ENCODE measurements at regions not wholly inside any gene's neighbourhood (a gene's known extent, or its start where the extent isn't known, plus 50 kb on each side); places are given as distances from the start of the nearest gene placed in this dataset.

DNA sequence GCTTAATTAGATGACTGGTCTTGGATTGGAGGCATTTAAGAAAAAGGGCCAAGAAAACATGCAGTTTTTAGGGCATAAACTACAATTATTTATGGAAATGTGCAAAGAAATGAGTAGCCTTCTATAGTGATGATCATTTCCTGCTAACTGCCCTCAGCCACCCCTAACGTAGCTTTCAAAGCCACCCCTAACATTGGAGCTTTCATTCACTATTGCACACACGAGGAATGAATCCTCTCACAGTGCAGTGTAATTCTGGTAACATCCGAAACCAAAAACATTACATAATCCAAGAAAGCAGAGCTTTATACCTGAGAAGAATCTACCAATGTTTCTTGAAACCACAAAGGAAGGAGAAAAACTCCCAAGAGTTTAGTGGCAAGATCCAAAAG, 1003.6 kb downstream of the TMEM121 start:
- H2BK15ac ChIP-seq (ENCODE audit: low read length) = no peak overlapping the region
- H3K4me3 ChIP-seq (ENCODE audit: extremely low read depth in 1 of 4, insufficient read depth in 2 of 4, low read depth in 3 of 4, low read length in 4 of 4) = no peak overlapping the region
- H2BK120ac ChIP-seq (replicated peaks; ENCODE audit: low read depth, low read length) = no peak overlapping the region
- ChIA-PET POLR2A (ENCODE audit: partially characterized antibody) (no interaction called here), CTCF (ENCODE audit: partially characterized antibody) (interaction anchor here (1.0 to 1.6 kb wide), 4 partner anchors 11 to 32 kb away, joined by 3 to 5 read pairs (median 3); no protein-coding TSS in a partner anchor)
- H3K27ac ChIP-seq (ENCODE audit: low read depth, low read length) = no peak overlapping the region
- no peak overlapping the region for H3K4ac ChIP-seq (replicated peaks; ENCODE audit: insufficient read length, low read depth, low read length)
- 81% methylated on average over 3 of the region's 3 CpGs; no CpG with 5 or more reads in 1 of the 2 experiments for WGBS, 2 experiments (ENCODE audit: extremely low coverage in 1 of 2, insufficient coverage in 1 of 2, insufficient read length in 1 of 2, insufficient replicate concordance in 2 of 2, low coverage in 1 of 2, low lambda C conversion rate in 2 of 2, missing lambda C conversion rate in 1 of 2)
- no peak overlapping the region for H4K5ac ChIP-seq (ENCODE audit: insufficient read length, low read depth, low read length)
- no peak for DNase-seq (ENCODE audit: low read depth in 1 of 2, low spot score in 2 of 2)
- H3K9ac ChIP-seq (replicated peaks in 1 of 4; ENCODE audit: extremely low read depth in 1 of 4, low read depth in 3 of 4, low read length in 3 of 4) = no peak overlapping the region
- H3K14ac ChIP-seq (ENCODE audit: insufficient read length) = no peak overlapping the region
- H3K23ac ChIP-seq (ENCODE audit: insufficient read length) = no peak overlapping the region
- no peaks in the 10 kb centered on the region for H3K4me1 ChIP-seq (replicated peaks in 1 of 4; ENCODE audit: control insufficient read depth in 3 of 4, insufficient read depth in 4 of 4, low read length in 3 of 4)
- no peak overlapping the region for H3K18ac ChIP-seq (ENCODE audit: extremely low read depth, low read length)
- no peak overlapping the region for H4K91ac ChIP-seq (replicated peaks; ENCODE audit: insufficient read length, low read length)
- H3K27me3 ChIP-seq (replicated peaks in 1 of 4; ENCODE audit: control insufficient read depth in 3 of 4, extremely low read depth in 1 of 4, insufficient read depth in 3 of 4, low read length in 3 of 4) = no peaks in the 10 kb centered on the region
- FAIRE-seq = no peak
- H3K36me3 ChIP-seq (ENCODE audit: control insufficient read depth in 2 of 4, insufficient read depth in 4 of 4, low read length in 3 of 4) = no peaks in the 10 kb centered on the region
- no peak overlapping the region for H2AFZ ChIP-seq (ENCODE audit: low read length)
- no peaks in the 10 kb centered on the region for H3K79me1 ChIP-seq (ENCODE audit: low read depth, low read length)
- no peak overlapping the region for H2BK12ac ChIP-seq (ENCODE audit: low read depth, low read length)
- H3K56ac ChIP-seq (replicated peaks; ENCODE audit: insufficient read length, low read depth, low read length) = no peak overlapping the region
- no peaks in the 10 kb centered on the region for H3K79me2 ChIP-seq (ENCODE audit: control insufficient read depth in 1 of 2, insufficient read depth in 2 of 2, low read length in 2 of 2)
- H4K20me1 ChIP-seq (replicated peaks in 1 of 2; ENCODE audit: control insufficient read depth in 1 of 2, insufficient read depth in 2 of 2, low read length in 2 of 2) = no peaks in the 10 kb centered on the region
- no peak overlapping the region for H2AK5ac ChIP-seq (ENCODE audit: low read depth, low read length)
- H3K23me2 ChIP-seq (ENCODE audit: low read depth, low read length) = no peaks in the 10 kb centered on the region
- H2BK5ac ChIP-seq (ENCODE audit: low read depth, low read length) = no peak overlapping the region
- H2BK20ac ChIP-seq (ENCODE audit: low read length) = no peak overlapping the region
- H3K4me2 ChIP-seq (ENCODE audit: insufficient read depth in 1 of 2, low read depth in 2 of 2, low read length in 2 of 2) = no peak overlapping the region
- no peak overlapping the region for H4K8ac ChIP-seq (ENCODE audit: extremely low read depth, insufficient read depth, low read length)
- peaks cover 53 to 60% of the 10 kb centered on the region in 2 experiments for H3K9me3 ChIP-seq (ENCODE audit: insufficient read depth in 2 of 2, low read depth in 1 of 2, low read length in 1 of 2)
- TF ChIP-seq CEBPB (IDR thresholded peaks at IDR 0.05; ENCODE audit: low read depth, low read length) (no peak), CTBP2 (IDR thresholded peaks at IDR 0.05; ENCODE audit: borderline replicate concordance, insufficient read depth, insufficient read length, low read length) (no peak), BRCA1 (IDR thresholded peaks at IDR 0.05; ENCODE audit: low read depth, low read length) (no peak), SP4 (IDR thresholded peaks at IDR 0.05; ENCODE audit: low read length) (no peak), GTF2F1 (IDR thresholded peaks at IDR 0.05; ENCODE audit: borderline replicate concordance, low read depth, low read length) (no peak), POU5F1 (IDR thresholded peaks at IDR 0.05; ENCODE audit: low read depth, low read length) (no peak), SIX5 (IDR thresholded peaks at IDR 0.05; ENCODE audit: low read depth, low read length) (no peak), SAP30 (IDR thresholded peaks at IDR 0.05; ENCODE audit: insufficient read depth, insufficient replicate concordance, low read length) (no peak), RBBP5 (IDR thresholded peaks at IDR 0.05; ENCODE audit: borderline replicate concordance, low read depth, low read length) (no peak), SP1 (IDR thresholded peaks at IDR 0.05; ENCODE audit: low read depth, low read length) (no peak), TEAD4 (IDR thresholded peaks at IDR 0.05; ENCODE audit: low read depth, low read length) (no peak), MAFK (IDR thresholded peaks at IDR 0.05; ENCODE audit: low read depth, low read length) (no peak), RXRA (IDR thresholded peaks at IDR 0.05; ENCODE audit: insufficient read depth, low read depth, low read length) (no peak), RFX5 (IDR thresholded peaks at IDR 0.05; ENCODE audit: borderline replicate concordance, low read depth, low read length) (no peak), YY1 (IDR thresholded peaks at IDR 0.05; ENCODE audit: low read depth, low read length) (no peak), NRF1 (IDR thresholded peaks at IDR 0.05; ENCODE audit: low read depth, low read length) (no peak), BCL11A (IDR thresholded peaks at IDR 0.05; ENCODE audit: low read depth in 2 of 2, low read length in 2 of 2) (no peak)

All from H1 (cell line).